ENCODE measurements at regions not wholly inside any gene's neighbourhood (a gene's known extent, or its start where the extent isn't known, plus 50 kb on each side); places are given as distances from the start of the nearest gene placed in this dataset.

DNA sequence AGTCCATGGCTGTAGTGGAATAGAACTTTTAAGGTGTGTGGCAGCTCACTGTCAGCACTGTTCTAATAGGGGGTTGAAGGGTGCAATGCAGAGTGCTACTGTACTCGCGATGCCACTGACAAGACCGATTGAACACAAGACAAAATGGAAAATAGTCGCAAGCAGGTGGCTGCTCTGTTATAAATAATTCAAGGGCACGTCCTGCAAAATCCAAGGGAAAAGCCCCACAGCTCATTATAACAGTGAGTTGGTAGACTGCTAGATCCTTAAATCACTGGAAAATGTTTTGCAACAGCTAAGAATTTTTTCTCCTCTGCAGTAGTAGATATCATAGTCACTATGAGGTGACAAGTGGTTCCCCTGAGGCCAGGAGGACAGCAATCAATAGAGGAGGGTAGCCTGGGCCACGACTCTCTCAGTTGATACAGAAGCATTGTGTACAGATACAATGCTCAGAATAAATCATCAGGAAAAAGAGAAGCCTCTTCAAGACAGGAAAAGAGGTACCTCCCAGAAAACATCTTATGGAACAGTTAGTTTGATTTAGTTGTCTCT lies 926.3 kb downstream of the TLE4 start:
- no peaks in the 10 kb centered on the region; the same call in 1 of the 2 replicates for H3K9me2 ChIP-seq (replicated peaks; ENCODE audit: insufficient read depth, low read length)
- H3K9ac ChIP-seq (ENCODE audit: low read length) = no peak overlapping the region
- TF ChIP-seq, protein P1, sequence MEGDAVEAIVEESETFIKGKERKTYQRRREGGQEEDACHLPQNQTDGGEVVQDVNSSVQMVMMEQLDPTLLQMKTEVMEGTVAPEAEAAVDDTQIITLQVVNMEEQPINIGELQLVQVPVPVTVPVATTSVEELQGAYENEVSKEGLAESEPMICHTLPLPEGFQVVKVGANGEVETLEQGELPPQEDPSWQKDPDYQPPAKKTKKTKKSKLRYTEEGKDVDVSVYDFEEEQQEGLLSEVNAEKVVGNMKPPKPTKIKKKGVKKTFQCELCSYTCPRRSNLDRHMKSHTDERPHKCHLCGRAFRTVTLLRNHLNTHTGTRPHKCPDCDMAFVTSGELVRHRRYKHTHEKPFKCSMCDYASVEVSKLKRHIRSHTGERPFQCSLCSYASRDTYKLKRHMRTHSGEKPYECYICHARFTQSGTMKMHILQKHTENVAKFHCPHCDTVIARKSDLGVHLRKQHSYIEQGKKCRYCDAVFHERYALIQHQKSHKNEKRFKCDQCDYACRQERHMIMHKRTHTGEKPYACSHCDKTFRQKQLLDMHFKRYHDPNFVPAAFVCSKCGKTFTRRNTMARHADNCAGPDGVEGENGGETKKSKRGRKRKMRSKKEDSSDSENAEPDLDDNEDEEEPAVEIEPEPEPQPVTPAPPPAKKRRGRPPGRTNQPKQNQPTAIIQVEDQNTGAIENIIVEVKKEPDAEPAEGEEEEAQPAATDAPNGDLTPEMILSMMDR (IDR thresholded peaks at IDR 0.05; ENCODE audit: insufficient read depth, low read length, poor library complexity, severe bottlenecking) = no peak
- no peak for TF ChIP-seq EZH2phosphoT487 (conservative IDR thresholded peaks at IDR 0.05; ENCODE audit: low read length)
- H3K9me3 ChIP-seq (ENCODE audit: insufficient read depth, low read length) = no peaks in the 10 kb centered on the region
- H4K20me1 ChIP-seq (ENCODE audit: low read depth, low read length) = no peaks in the 10 kb centered on the region
- no peaks in the 10 kb centered on the region for H3K36me3 ChIP-seq (ENCODE audit: low read length)
- no peaks in the 10 kb centered on the region for H3F3A ChIP-seq (ENCODE audit: insufficient read depth)
- H3K4me2 ChIP-seq (ENCODE audit: low read depth, low read length, poor library complexity, severe bottlenecking) = no peak overlapping the region
- no peak overlapping the region for H3K27ac ChIP-seq (ENCODE audit: low read depth, low read length)
- no peak overlapping the region for H2AFZ ChIP-seq (ENCODE audit: low read depth, low read length, severe bottlenecking)
- no peaks in the 10 kb centered on the region for H3K27me3 ChIP-seq (ENCODE audit: low read length)
- H3K79me2 ChIP-seq (ENCODE audit: insufficient read depth, low read length) = no peaks in the 10 kb centered on the region
- H3K4me3 ChIP-seq (ENCODE audit: insufficient read depth, low read length, poor library complexity, severe bottlenecking) = no peak overlapping the region

DNA sequence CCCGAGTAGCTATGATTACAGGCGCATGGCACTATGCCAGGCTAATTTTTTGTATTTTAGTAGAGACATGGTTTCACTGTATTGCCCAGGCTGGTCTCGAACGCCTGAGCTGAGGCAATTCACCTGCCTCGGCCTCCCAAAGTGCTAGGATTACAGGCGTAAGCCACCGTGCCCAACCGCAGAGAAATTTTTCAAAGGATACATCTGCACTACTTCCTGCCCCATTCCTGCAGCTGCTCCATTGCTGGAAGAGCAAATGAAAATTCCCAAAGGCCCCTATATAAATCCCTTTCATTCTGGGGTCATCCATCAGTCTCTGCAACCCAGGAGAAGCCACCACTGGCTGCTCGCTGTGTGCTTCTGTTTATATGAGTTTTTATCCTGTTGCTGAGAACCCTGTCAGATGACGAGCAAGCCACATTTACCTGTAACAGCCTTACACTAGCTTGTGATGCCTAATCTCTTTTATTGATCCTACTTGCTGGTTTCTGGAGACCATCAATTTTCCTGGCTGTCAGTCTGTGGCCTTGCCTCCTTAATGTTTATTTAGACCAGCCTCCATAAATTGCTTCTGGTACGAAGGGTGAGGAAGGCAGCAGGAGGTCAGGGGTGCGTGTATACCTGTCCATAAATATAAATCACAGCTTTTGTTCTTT lies 925.3 kb downstream of the TLE4 start:
- no peaks in the 10 kb centered on the region; the same call in 1 of the 2 replicates for H3K9me2 ChIP-seq (replicated peaks; ENCODE audit: insufficient read depth, low read length)

DNA sequence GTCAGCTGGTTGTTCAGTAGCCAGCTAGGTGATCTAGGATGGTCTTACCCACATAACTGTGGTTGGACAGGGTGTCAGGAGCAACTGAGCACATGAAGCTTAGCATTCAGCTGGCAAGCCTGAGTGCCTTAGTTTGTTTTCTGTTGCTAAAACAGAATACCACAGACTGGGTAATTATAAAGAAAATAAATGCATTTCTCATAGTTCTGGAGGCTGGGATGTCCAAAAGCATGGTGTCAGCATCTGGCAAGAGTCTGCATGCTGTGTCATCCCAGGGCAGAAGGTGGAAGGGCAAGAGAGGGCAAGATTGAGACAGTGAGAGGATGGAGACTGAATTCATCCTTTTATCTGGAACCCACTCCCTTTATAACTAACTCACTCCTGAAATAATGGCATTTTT lies 921.5 kb downstream of the TLE4 start:
- H3K36me3 ChIP-seq (ENCODE audit: low read length) = no peaks in the 10 kb centered on the region
- no peaks in the 10 kb centered on the region for H3K79me2 ChIP-seq (ENCODE audit: insufficient read depth, low read length)
- H3K27ac ChIP-seq (ENCODE audit: low read depth, low read length) = no peak overlapping the region
- no peak overlapping the region for H3K4me2 ChIP-seq (ENCODE audit: low read depth, low read length, poor library complexity, severe bottlenecking)
- H2AFZ ChIP-seq (ENCODE audit: low read depth, low read length, severe bottlenecking) = no peak overlapping the region
- H3K9me2 ChIP-seq (replicated peaks; ENCODE audit: insufficient read depth, low read length) = no peaks in the 10 kb centered on the region; the same call in 1 of the 2 replicates
- H3K27me3 ChIP-seq (ENCODE audit: low read length) = no peaks in the 10 kb centered on the region
- H3K9me3 ChIP-seq (ENCODE audit: insufficient read depth, low read length) = no peaks in the 10 kb centered on the region
- TF ChIP-seq EZH2phosphoT487 (conservative IDR thresholded peaks at IDR 0.05; ENCODE audit: low read length) = no peak
- TF ChIP-seq, protein P1 (IDR thresholded peaks at IDR 0.05; ENCODE audit: insufficient read depth, low read length, poor library complexity, severe bottlenecking) = no peak
- H3K9ac ChIP-seq (ENCODE audit: low read length) = no peak overlapping the region
- no peaks in the 10 kb centered on the region for H3F3A ChIP-seq (ENCODE audit: insufficient read depth)
- H4K20me1 ChIP-seq (ENCODE audit: low read depth, low read length) = no peaks in the 10 kb centered on the region
- H3K4me3 ChIP-seq (ENCODE audit: insufficient read depth, low read length, poor library complexity, severe bottlenecking) = no peak overlapping the region

More for the DNA sequence above, 925.3 kb downstream of the TLE4 start:
- Histone ChIP-seq H3K36me3 (ENCODE audit: low read length) (no peaks in the 10 kb centered on the region), H3K27me3 (ENCODE audit: low read length) (no peaks in the 10 kb centered on the region), H3K79me2 (ENCODE audit: insufficient read depth, low read length) (no peaks in the 10 kb centered on the region), H3K27ac (ENCODE audit: low read depth, low read length) (no peak overlapping the region), H3K9ac (ENCODE audit: low read length) (no peak overlapping the region), H3K4me3 (ENCODE audit: insufficient read depth, low read length, poor library complexity, severe bottlenecking) (no peak overlapping the region), H4K20me1 (ENCODE audit: low read depth, low read length) (no peaks in the 10 kb centered on the region), H3K9me3 (ENCODE audit: insufficient read depth, low read length) (no peaks in the 10 kb centered on the region), H3K4me2 (ENCODE audit: low read depth, low read length, poor library complexity, severe bottlenecking) (no peak overlapping the region), H2AFZ (ENCODE audit: low read depth, low read length, severe bottlenecking) (no peak overlapping the region), H3F3A (ENCODE audit: insufficient read depth) (no peaks in the 10 kb centered on the region)
- TF ChIP-seq EZH2phosphoT487 (conservative IDR thresholded peaks at IDR 0.05; ENCODE audit: low read length) = no peak
- TF ChIP-seq, protein P1 (IDR thresholded peaks at IDR 0.05; ENCODE audit: insufficient read depth, low read length, poor library complexity, severe bottlenecking) = no peak
